ENCODE measurements at regions not wholly inside any gene's neighbourhood (a gene's known extent, or its start where the extent isn't known, plus 50 kb on each side); places are given as distances from the start of the nearest gene placed in this dataset.

DNA sequence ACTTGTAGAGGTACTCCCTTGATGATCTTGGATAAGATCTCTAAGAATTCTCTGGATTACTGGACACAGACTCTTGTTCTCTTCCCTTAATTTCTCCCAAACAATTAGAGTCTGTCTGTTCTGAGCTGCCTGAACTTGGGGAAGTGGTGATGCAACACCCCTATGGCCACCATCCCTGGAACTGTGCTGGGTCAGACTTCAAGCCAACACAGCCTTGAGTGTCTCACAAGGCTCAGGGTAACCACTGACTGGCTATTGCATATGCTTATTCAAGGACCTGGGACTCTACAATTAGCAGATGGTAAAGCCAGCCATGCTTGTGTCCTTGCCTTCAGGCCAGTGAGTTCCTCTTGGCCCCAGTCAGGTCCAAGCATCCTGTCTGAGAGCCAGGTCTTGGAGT lies 504.5 kb downstream of the MAN2A1 start:
- TF ChIP-seq, protein P1, sequence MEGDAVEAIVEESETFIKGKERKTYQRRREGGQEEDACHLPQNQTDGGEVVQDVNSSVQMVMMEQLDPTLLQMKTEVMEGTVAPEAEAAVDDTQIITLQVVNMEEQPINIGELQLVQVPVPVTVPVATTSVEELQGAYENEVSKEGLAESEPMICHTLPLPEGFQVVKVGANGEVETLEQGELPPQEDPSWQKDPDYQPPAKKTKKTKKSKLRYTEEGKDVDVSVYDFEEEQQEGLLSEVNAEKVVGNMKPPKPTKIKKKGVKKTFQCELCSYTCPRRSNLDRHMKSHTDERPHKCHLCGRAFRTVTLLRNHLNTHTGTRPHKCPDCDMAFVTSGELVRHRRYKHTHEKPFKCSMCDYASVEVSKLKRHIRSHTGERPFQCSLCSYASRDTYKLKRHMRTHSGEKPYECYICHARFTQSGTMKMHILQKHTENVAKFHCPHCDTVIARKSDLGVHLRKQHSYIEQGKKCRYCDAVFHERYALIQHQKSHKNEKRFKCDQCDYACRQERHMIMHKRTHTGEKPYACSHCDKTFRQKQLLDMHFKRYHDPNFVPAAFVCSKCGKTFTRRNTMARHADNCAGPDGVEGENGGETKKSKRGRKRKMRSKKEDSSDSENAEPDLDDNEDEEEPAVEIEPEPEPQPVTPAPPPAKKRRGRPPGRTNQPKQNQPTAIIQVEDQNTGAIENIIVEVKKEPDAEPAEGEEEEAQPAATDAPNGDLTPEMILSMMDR (IDR thresholded peaks at IDR 0.05) = no peak
- TF ChIP-seq POLR2A (IDR thresholded peaks at IDR 0.05) = no peak
